GM23338 (cell line): ENCODE measurements at regions not wholly inside any gene's neighbourhood (a gene's known extent, or its start where the extent isn't known, plus 50 kb on each side); places are given as distances from the start of the nearest gene placed in this dataset.

Experiments used
- ATAC-seq: fragments of 200-7000 bp; cut with Tn5 transposase; 3 replicates; pipeline ENCODE4 v1.9.1; 2020
- DNase-seq: peaks from one replicate; pipeline ENCODE4 v3.0.0-alpha.2; 2015; ENCODE audit warnings: low spot score
- H2AFZ ChIP-seq: fragments of 200-600 bp; sonication (generic); 2 replicates; pipeline ENCODE4 v1.8.0; 2016; ENCODE audit warnings: antibody characterized with exemption, mild to moderate bottlenecking, moderate library complexity
- H3F3A ChIP-seq: fragments of 200-600 bp; sonication (generic); replicated peaks from 2 replicates; pipeline ENCODE4 v1.8.0; 2017; ENCODE audit warnings: antibody characterized with exemption, mixed run types, low read depth
- H3K27ac ChIP-seq: fragments of 200-600 bp; sonication (generic); 2 replicates; pipeline ENCODE4 v1.6.1; 2016; ENCODE audit warnings: low read depth
- H3K27me3 ChIP-seq: fragments of 200-600 bp; sonication (generic); 2 replicates; pipeline ENCODE4 v1.8.0; 2016; ENCODE audit warnings: mild to moderate bottlenecking, mixed run types, moderate library complexity; ENCODE audit not compliant: insufficient read depth
- H3K36me3 ChIP-seq: fragments of 200-600 bp; sonication (generic); 2 replicates; pipeline ENCODE4 v1.8.0; 2016; ENCODE audit warnings: mild to moderate bottlenecking; ENCODE audit not compliant: insufficient read depth
- H3K4me1 ChIP-seq: fragments of 200-600 bp; sonication (generic); 2 replicates; pipeline ENCODE4 v1.8.0; 2016; ENCODE audit warnings: mild to moderate bottlenecking, moderate library complexity; ENCODE audit not compliant: insufficient read depth
- H3K4me2 ChIP-seq: fragments of 200-600 bp; sonication (generic); 2 replicates; pipeline ENCODE4 v1.7.1; 2017; ENCODE audit warnings: mixed run types
- H3K4me3 ChIP-seq: fragments of 200-600 bp; sonication (generic); 2 replicates; pipeline ENCODE4 v1.6.1; 2016; ENCODE audit warnings: mixed run types
- H3K79me2 ChIP-seq: fragments of 200-600 bp; sonication (generic); replicated peaks from 2 replicates; pipeline ENCODE4 v1.8.0; 2017; ENCODE audit warnings: mild to moderate bottlenecking; ENCODE audit not compliant: insufficient read depth
- H3K9me2 ChIP-seq: fragments of 200-600 bp; sonication (generic); 2 replicates; pipeline ENCODE4 v1.8.0; 2017; ENCODE audit not compliant: insufficient read depth
- H4K20me1 ChIP-seq: fragments of 200-600 bp; sonication (generic); replicated peaks from 2 replicates; pipeline ENCODE4 v1.8.0; 2017; ENCODE audit warnings: mild to moderate bottlenecking; ENCODE audit not compliant: insufficient read depth
- H3K27ac Mint-ChIP-seq: 2 replicates; pipeline ENCODE4 v1.8.0; 2020; ENCODE audit warnings: inconsistent platforms, mild to moderate bottlenecking, moderate library complexity, mixed read lengths
- H3K27me3 Mint-ChIP-seq: 3 replicates; pipeline ENCODE4 v1.8.0; 2022; ENCODE audit warnings: low read depth, mild to moderate bottlenecking, moderate library complexity, mixed read lengths, inconsistent platforms; ENCODE audit not compliant: insufficient read depth, poor library complexity
- H3K36me3 Mint-ChIP-seq: 3 replicates; pipeline ENCODE4 v1.8.0; 2021; ENCODE audit warnings: low read depth, mild to moderate bottlenecking, inconsistent platforms, moderate library complexity, mixed read lengths
- H3K4me1 Mint-ChIP-seq: 3 replicates; pipeline ENCODE4 v1.8.0; 2020; ENCODE audit warnings: mild to moderate bottlenecking, inconsistent platforms, mixed read lengths
- H3K4me3 Mint-ChIP-seq: 3 replicates; pipeline ENCODE4 v1.8.0; 2021; ENCODE audit warnings: moderate library complexity, mild to moderate bottlenecking, inconsistent platforms, mixed read lengths
- H3K9me3 Mint-ChIP-seq: 3 replicates; pipeline ENCODE4 v1.8.0; 2020; ENCODE audit warnings: moderate library complexity, mild to moderate bottlenecking, inconsistent platforms, mixed read lengths
- CREB1 ChIP-seq: fragments of 250-450 bp; sonication (Bioruptor Pico); IDR thresholded peaks from 2 replicates; pipeline ENCODE4 v1.5.0; 2020; ENCODE audit warnings: low read depth, mild to moderate bottlenecking, moderate library complexity
- EZH2 ChIP-seq: fragments of 200-600 bp; sonication (generic); IDR thresholded peaks from one replicate; pipeline ENCODE4 v1.8.0; 2017; ENCODE audit warnings: antibody characterized with exemption, mild to moderate bottlenecking, low read depth; ENCODE audit not compliant: unreplicated experiment
- EZH2phosphoT487 ChIP-seq: fragments of 200-600 bp; sonication (generic); IDR thresholded peaks from one replicate; pipeline ENCODE4 v1.8.1; 2018; ENCODE audit warnings: antibody characterized with exemption; ENCODE audit not compliant: unreplicated experiment
- JUNB ChIP-seq: IDR thresholded peaks from one replicate; pipeline ENCODE4 v1.6.1; 2016; ENCODE audit warnings: antibody characterized with exemption; ENCODE audit not compliant: unreplicated experiment
- NANOG ChIP-seq: IDR thresholded peaks from 2 replicates; pipeline ENCODE4 v1.6.1; 2016; ENCODE audit warnings: antibody characterized with exemption, borderline replicate concordance
- POLR2AphosphoS5 ChIP-seq: IDR thresholded peaks from 2 replicates; pipeline ENCODE4 v1.6.1; 2016; ENCODE audit warnings: antibody characterized with exemption, low read depth
- STAT1 ChIP-seq: IDR thresholded peaks from one replicate; pipeline ENCODE4 v1.6.1; 2016; ENCODE audit warnings: antibody characterized with exemption; ENCODE audit not compliant: unreplicated experiment
- ZNF114 ChIP-seq: fragments of 250-450 bp; sonication (Bioruptor Pico); IDR thresholded peaks from 2 replicates; pipeline ENCODE4 v1.5.0; 2020; ENCODE audit warnings: mild to moderate bottlenecking, moderate library complexity
- ZNF331 ChIP-seq: fragments of 250-450 bp; sonication (Bioruptor Pico); IDR thresholded peaks from 2 replicates; pipeline ENCODE4 v1.5.0; 2020; ENCODE audit warnings: low read depth, mild to moderate bottlenecking, moderate library complexity
- TF ChIP-seq, protein P1 (sequence below), 2 experiments: fragments of 200-600 bp in 1 of 2; sonication (generic) in 1 of 2; conservative IDR thresholded peaks; 2 replicates each; pipeline versions ENCODE4 v1.5.1 to v1.6.1; 2016 to 2017; ENCODE audit warnings: antibody characterized with exemption in 2 of 2, low read depth in 2 of 2, mild to moderate bottlenecking in 2 of 2, moderate library complexity in 1 of 2
- TF ChIP-seq, protein P2 (sequence below): fragments of 250-450 bp; sonication (Bioruptor Pico); IDR thresholded peaks from 2 replicates; pipeline ENCODE4 v1.5.0; 2020; ENCODE audit warnings: mild to moderate bottlenecking, moderate library complexity
- TF ChIP-seq, protein P3 (sequence below): IDR thresholded peaks from 2 replicates; pipeline ENCODE4 v1.6.1; 2016; ENCODE audit warnings: antibody characterized with exemption
- TF ChIP-seq, protein P4 (sequence below): IDR thresholded peaks from one replicate; pipeline ENCODE4 v1.6.1; 2018; ENCODE audit warnings: antibody characterized with exemption; ENCODE audit not compliant: unreplicated experiment

DNA sequence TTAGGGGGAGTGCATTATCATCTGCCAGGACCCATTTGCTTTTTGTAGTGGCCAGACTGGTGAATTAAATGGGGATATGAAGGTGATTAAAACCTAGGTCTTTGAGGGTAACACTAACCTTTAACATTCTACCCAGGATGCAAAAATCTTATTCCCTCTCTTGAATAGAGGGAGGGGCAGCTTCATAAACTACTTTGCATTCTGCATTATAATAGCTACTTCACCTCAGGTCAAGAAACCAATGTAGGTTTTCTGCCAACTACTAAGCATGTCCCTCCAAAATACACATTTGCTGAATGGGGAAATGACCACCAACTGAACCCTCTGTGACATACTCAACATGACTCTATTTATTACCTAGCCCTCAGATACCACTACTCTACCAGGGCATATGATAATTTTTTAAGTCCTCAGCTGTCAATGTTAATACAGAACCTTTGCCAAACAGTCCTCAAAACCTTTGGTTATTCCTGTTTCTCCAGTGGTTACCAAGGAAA, 477.6 kb upstream of the CD180 start:
- H3K9me3 Mint-ChIP-seq = peaks cover 3% of the 10 kb centered on the region; the same call in 2 of the 3 replicates
- H3K4me2 ChIP-seq = no peak overlapping the region

More for the DNA sequence above, 477.6 kb upstream of the CD180 start:
- Histone ChIP-seq H3K4me1 (peaks cover 5% of the 10 kb centered on the region), H2AFZ (no peak overlapping the region), H3F3A (no peaks in the 10 kb centered on the region), H4K20me1 (no peaks in the 10 kb centered on the region), H3K4me3 (no peak overlapping the region), H3K27me3 (no peaks in the 10 kb centered on the region), H3K27ac (no peak overlapping the region), H3K36me3 (no peaks in the 10 kb centered on the region), H3K9me2 (peaks cover 10% of the 10 kb centered on the region; the same call in 1 of the 2 replicates), H3K79me2 (no peaks in the 10 kb centered on the region)
- peaks cover 13% of the 10 kb centered on the region for H3K4me1 Mint-ChIP-seq
- no peak overlapping the region for H3K27ac Mint-ChIP-seq
- DNase-seq = no peak
- no peak overlapping the region for H3K4me3 Mint-ChIP-seq
- TF ChIP-seq EZH2 = no peak
- no peak for TF ChIP-seq POLR2AphosphoS5
- TF ChIP-seq, protein P1, sequence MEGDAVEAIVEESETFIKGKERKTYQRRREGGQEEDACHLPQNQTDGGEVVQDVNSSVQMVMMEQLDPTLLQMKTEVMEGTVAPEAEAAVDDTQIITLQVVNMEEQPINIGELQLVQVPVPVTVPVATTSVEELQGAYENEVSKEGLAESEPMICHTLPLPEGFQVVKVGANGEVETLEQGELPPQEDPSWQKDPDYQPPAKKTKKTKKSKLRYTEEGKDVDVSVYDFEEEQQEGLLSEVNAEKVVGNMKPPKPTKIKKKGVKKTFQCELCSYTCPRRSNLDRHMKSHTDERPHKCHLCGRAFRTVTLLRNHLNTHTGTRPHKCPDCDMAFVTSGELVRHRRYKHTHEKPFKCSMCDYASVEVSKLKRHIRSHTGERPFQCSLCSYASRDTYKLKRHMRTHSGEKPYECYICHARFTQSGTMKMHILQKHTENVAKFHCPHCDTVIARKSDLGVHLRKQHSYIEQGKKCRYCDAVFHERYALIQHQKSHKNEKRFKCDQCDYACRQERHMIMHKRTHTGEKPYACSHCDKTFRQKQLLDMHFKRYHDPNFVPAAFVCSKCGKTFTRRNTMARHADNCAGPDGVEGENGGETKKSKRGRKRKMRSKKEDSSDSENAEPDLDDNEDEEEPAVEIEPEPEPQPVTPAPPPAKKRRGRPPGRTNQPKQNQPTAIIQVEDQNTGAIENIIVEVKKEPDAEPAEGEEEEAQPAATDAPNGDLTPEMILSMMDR (conservative IDR thresholded peaks at IDR 0.05; ENCODE audit: low read depth in 2 of 2) = no peak
- TF ChIP-seq EZH2phosphoT487 = no peak
- no peak for TF ChIP-seq ZNF331 (CRISPR knock-in tag)
- no peak for TF ChIP-seq ZNF114
- TF ChIP-seq JUNB = no peak
- no peak for TF ChIP-seq NANOG
- no peak for TF ChIP-seq STAT1
- TF ChIP-seq, protein P2, sequence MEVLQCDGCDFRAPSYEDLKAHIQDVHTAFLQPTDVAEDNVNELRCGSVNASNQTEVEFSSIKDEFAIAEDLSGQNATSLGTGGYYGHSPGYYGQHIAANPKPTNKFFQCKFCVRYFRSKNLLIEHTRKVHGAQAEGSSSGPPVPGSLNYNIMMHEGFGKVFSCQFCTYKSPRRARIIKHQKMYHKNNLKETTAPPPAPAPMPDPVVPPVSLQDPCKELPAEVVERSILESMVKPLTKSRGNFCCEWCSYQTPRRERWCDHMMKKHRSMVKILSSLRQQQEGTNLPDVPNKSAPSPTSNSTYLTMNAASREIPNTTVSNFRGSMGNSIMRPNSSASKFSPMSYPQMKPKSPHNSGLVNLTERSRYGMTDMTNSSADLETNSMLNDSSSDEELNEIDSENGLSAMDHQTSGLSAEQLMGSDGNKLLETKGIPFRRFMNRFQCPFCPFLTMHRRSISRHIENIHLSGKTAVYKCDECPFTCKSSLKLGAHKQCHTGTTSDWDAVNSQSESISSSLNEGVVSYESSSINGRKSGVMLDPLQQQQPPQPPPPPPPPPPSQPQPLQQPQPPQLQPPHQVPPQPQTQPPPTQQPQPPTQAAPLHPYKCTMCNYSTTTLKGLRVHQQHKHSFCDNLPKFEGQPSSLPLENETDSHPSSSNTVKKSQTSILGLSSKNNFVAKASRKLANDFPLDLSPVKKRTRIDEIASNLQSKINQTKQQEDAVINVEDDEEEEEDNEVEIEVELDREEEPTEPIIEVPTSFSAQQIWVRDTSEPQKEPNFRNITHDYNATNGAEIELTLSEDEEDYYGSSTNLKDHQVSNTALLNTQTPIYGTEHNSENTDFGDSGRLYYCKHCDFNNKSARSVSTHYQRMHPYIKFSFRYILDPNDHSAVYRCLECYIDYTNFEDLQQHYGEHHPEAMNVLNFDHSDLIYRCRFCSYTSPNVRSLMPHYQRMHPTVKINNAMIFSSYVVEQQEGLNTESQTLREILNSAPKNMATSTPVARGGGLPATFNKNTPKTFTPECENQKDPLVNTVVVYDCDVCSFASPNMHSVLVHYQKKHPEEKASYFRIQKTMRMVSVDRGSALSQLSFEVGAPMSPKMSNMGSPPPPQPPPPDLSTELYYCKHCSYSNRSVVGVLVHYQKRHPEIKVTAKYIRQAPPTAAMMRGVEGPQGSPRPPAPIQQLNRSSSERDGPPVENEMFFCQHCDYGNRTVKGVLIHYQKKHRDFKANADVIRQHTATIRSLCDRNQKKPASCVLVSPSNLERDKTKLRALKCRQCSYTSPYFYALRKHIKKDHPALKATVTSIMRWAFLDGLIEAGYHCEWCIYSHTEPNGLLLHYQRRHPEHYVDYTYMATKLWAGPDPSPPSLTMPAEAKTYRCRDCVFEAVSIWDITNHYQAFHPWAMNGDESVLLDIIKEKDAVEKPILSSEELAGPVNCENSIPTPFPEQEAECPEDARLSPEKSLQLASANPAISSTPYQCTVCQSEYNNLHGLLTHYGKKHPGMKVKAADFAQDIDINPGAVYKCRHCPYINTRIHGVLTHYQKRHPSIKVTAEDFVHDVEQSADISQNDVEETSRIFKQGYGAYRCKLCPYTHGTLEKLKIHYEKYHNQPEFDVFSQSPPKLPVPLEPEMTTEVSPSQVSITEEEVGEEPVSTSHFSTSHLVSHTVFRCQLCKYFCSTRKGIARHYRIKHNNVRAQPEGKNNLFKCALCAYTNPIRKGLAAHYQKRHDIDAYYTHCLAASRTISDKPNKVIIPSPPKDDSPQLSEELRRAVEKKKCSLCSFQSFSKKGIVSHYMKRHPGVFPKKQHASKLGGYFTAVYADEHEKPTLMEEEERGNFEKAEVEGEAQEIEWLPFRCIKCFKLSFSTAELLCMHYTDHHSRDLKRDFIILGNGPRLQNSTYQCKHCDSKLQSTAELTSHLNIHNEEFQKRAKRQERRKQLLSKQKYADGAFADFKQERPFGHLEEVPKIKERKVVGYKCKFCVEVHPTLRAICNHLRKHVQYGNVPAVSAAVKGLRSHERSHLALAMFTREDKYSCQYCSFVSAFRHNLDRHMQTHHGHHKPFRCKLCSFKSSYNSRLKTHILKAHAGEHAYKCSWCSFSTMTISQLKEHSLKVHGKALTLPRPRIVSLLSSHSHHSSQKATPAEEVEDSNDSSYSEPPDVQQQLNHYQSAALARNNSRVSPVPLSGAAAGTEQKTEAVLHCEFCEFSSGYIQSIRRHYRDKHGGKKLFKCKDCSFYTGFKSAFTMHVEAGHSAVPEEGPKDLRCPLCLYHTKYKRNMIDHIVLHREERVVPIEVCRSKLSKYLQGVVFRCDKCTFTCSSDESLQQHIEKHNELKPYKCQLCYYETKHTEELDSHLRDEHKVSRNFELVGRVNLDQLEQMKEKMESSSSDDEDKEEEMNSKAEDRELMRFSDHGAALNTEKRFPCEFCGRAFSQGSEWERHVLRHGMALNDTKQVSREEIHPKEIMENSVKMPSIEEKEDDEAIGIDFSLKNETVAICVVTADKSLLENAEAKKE (CRISPR knock-in tag) = no peak
- no peak for TF ChIP-seq CREB1 (CRISPR knock-in tag)
- TF ChIP-seq, protein P3, sequence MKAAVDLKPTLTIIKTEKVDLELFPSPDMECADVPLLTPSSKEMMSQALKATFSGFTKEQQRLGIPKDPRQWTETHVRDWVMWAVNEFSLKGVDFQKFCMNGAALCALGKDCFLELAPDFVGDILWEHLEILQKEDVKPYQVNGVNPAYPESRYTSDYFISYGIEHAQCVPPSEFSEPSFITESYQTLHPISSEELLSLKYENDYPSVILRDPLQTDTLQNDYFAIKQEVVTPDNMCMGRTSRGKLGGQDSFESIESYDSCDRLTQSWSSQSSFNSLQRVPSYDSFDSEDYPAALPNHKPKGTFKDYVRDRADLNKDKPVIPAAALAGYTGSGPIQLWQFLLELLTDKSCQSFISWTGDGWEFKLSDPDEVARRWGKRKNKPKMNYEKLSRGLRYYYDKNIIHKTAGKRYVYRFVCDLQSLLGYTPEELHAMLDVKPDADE = no peak
- TF ChIP-seq, protein P4, sequence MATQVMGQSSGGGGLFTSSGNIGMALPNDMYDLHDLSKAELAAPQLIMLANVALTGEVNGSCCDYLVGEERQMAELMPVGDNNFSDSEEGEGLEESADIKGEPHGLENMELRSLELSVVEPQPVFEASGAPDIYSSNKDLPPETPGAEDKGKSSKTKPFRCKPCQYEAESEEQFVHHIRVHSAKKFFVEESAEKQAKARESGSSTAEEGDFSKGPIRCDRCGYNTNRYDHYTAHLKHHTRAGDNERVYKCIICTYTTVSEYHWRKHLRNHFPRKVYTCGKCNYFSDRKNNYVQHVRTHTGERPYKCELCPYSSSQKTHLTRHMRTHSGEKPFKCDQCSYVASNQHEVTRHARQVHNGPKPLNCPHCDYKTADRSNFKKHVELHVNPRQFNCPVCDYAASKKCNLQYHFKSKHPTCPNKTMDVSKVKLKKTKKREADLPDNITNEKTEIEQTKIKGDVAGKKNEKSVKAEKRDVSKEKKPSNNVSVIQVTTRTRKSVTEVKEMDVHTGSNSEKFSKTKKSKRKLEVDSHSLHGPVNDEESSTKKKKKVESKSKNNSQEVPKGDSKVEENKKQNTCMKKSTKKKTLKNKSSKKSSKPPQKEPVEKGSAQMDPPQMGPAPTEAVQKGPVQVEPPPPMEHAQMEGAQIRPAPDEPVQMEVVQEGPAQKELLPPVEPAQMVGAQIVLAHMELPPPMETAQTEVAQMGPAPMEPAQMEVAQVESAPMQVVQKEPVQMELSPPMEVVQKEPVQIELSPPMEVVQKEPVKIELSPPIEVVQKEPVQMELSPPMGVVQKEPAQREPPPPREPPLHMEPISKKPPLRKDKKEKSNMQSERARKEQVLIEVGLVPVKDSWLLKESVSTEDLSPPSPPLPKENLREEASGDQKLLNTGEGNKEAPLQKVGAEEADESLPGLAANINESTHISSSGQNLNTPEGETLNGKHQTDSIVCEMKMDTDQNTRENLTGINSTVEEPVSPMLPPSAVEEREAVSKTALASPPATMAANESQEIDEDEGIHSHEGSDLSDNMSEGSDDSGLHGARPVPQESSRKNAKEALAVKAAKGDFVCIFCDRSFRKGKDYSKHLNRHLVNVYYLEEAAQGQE = no peak
- no peak for ATAC-seq
- H3K36me3 Mint-ChIP-seq = no peaks in the 10 kb centered on the region; the same call in 2 of the 3 replicates
- peaks cover 1% of the 10 kb centered on the region for H3K27me3 Mint-ChIP-seq
